Spinal cord (tissue), 9 donors: ENCODE measurements at regions not wholly inside any gene's neighbourhood (a gene's known extent, or its start where the extent isn't known, plus 50 kb on each side); places are given as distances from the start of the nearest gene placed in this dataset.
"Not testable (repeated sequence)": the region's sequence is repeated elsewhere in the genome, so short reads cannot be mapped to it uniquely, and the experiment has no call there.

Source experiments
- DNase-seq, 6 donors: peaks; one replicate each; pipeline versions ENCODE4 v3.0.0 to v3.0.0-alpha.2; 2013 to 2015; ENCODE audit warnings: low spot score in 6 of 6, low read depth in 4 of 6
- H3K27ac ChIP-seq: one replicate; pipeline ENCODE4 v1.5.1; 2013; ENCODE audit warnings: low read depth, low read length, control low read depth
- H3K27me3 ChIP-seq: one replicate; pipeline ENCODE4 v1.6.1; 2013; ENCODE audit warnings: low read length; ENCODE audit not compliant: control insufficient read depth, insufficient read depth
- H3K36me3 ChIP-seq: one replicate; pipeline ENCODE4 v1.6.1; 2013; ENCODE audit warnings: low read length; ENCODE audit not compliant: control insufficient read depth, insufficient read depth
- H3K4me1 ChIP-seq: one replicate; pipeline ENCODE4 v1.6.1; 2013; ENCODE audit warnings: low read length; ENCODE audit not compliant: control insufficient read depth, insufficient read depth
- H3K4me3 ChIP-seq: one replicate; pipeline ENCODE4 v1.5.1; 2013; ENCODE audit warnings: low read depth, low read length, control low read depth
- H3K9me3 ChIP-seq: one replicate; pipeline ENCODE4 v1.6.1; 2013; ENCODE audit warnings: low read length; ENCODE audit not compliant: control insufficient read depth, insufficient read depth
- WGBS: methylation state at CpG from one replicate; pipeline ENCODE4 v1.1.5; 2013; ENCODE audit warnings: missing lambda C conversion rate; ENCODE audit not compliant: insufficient coverage; 5-methylcytosine and 5-hydroxymethylcytosine counted together
- donor health status: healthy.

- WGBS = no CpG with 5 or more reads among the region's 2 CpGs
- no peaks in the 10 kb centered on the region for H3K4me1 ChIP-seq
- no peaks in the 10 kb centered on the region for H3K36me3 ChIP-seq
- H3K27me3 ChIP-seq = no peaks in the 10 kb centered on the region
- no peak overlapping the region for H3K4me3 ChIP-seq
- H3K9me3 ChIP-seq = peaks cover 6% of the 10 kb centered on the region
- no peak overlapping the region for H3K27ac ChIP-seq
- no peak for DNase-seq
Measured at GRCh38 chr5:144634138-144634537, 463.5 kb downstream of the KCTD16 start.

DNA sequence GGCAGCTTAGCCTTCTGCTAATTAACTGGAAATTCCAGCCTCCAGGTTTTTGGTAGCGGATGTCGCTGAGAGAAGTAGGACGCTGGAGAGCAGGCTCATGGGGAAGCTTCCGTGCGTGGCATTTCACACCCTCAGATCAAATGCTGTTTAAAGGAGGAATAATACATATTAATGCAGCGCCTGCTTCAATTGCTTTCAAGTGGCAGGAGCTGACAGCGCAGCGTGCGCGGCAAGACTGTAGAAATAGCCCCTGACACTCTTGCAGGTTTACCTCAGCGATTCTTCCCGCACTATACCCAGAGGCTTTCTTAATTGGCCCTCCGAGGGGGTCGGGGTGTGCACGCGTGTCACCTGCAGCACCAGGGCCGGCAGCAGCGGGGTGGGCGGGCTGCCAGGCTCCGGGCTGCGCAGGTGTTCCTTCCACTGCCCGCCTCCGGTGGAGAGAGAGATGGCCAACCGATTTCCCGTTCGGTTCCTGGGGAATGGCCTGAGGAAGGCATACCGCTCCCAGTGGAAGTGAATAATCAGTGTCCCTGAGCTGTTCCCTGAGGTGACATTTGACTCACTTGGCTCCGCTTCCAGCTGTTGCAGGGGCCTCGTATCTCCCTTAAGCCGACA, 427.9 kb downstream of the KCTD16 start:
- Histone ChIP-seq H3K9me3 (no peaks in the 10 kb centered on the region), H3K27me3 (no peaks in the 10 kb centered on the region), H3K36me3 (no peaks in the 10 kb centered on the region), H3K4me3 (peak overlapping the region; percentile 31), H3K27ac (no peak overlapping the region), H3K4me1 (peaks cover 8% of the 10 kb centered on the region)
- 10% methylated on average over 25 of the region's 30 CpGs for WGBS
- DNase-seq = peak; percentile 14 to 84 (median 27)

GRCh38 chr5:144596517-144596916, 425.8 kb downstream of the KCTD16 start:
- Histone ChIP-seq H3K27ac (no peak overlapping the region), H3K27me3 (no peaks in the 10 kb centered on the region), H3K4me1 (peaks cover 8% of the 10 kb centered on the region), H3K36me3 (no peaks in the 10 kb centered on the region), H3K4me3 (no peak overlapping the region), H3K9me3 (no peaks in the 10 kb centered on the region)
- 90% methylated on average over 2 of the region's 2 CpGs for WGBS
- DNase-seq = no peak

- H3K27ac ChIP-seq = no peak overlapping the region
- DNase-seq = no peak
- no peaks in the 10 kb centered on the region for H3K9me3 ChIP-seq
- no peaks in the 10 kb centered on the region for H3K27me3 ChIP-seq
- 94% methylated on average over 23 of the region's 25 CpGs for WGBS
- no peaks in the 10 kb centered on the region for H3K36me3 ChIP-seq
- H3K4me3 ChIP-seq = no peak overlapping the region
- H3K4me1 ChIP-seq = peaks cover 8% of the 10 kb centered on the region
Measured at GRCh38 chr5:144594919-144595318, 424.2 kb downstream of the KCTD16 start.

DNA sequence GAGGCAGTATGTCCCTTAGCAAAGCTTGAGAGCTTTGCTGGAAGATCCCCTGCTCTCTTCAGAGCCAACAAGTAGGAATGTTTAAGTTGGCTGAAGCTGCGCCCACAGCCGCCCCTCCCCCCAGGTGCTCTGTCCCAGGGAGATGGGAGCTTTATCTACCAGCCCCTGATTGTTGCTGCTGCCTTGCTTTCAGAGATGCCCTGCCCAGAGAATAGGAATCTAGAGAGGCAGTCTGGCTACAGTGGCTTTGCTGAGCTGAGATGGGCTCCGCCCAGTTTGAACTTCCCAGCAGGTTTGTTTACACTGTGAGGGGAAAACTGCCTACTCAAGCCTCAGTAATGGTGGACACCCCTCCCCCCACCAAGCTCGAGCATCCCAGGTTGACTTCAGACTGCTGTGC, 423.6 kb downstream of the KCTD16 start:
- DNase-seq, H3K27me3 ChIP-seq: not testable (repeated sequence)
- WGBS = 65% methylated on average over 2 of the region's 4 CpGs

GRCh38 chr5:144585681-144586080, 415.0 kb downstream of the KCTD16 start:
- Histone ChIP-seq H3K4me1 (peaks cover 3% of the 10 kb centered on the region), H3K27me3 (no peaks in the 10 kb centered on the region), H3K4me3 (no peak overlapping the region), H3K9me3 (no peaks in the 10 kb centered on the region), H3K36me3 (no peaks in the 10 kb centered on the region), H3K27ac (no peak overlapping the region)
- DNase-seq = no peak
- WGBS = 30% methylated on average over 3 of the region's 5 CpGs

More for the DNA sequence above, 423.6 kb downstream of the KCTD16 start:
- not testable (repeated sequence) for H3K4me1 ChIP-seq, H3K27ac ChIP-seq, H3K4me3 ChIP-seq, H3K9me3 ChIP-seq, H3K36me3 ChIP-seq

DNA sequence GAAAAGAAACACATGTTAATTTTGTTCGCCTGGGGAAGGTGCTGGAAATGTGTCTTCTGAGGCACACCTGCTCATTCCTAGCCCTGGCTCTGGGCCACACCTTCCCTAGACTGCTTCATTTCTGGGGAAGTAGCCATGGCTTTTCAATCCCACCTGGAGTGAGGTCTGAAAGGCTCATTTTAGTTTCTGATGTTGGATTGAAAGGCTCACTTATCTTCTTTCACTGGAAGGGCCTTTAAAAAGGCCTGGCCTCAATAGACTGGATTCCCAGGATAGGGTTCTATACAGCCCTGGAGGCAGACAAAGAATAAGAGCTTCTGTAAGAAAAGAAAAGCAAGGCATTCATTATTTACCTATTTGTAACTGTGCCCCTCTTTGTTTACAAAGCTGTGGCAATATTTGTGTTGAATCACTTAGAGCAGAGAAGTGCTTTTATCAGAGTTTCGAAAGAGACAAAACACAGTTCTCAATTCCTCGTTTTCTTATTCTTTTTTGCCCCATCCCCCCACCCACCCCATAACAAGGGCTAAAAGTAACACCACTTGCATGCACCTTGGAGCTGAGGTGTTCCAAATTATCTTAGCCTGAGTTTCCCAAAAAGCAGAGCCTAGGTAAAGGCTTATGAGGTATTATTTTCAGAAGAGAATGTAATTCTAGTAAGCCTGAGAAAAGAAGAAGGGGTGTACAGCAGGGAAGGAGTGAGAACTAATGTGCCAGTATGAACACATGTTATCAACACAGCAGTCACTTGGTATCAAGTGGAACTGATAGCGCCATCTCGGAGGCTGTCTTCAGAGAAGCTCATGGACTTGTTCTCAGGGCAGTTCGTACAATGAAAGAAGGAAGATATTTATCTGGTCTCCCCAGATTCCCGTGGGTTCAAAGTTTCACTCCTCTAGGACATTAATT, 413.1 kb downstream of the KCTD16 start:
- Histone ChIP-seq H3K36me3 (no peaks in the 10 kb centered on the region), H3K27ac (no peak overlapping the region), H3K9me3 (no peaks in the 10 kb centered on the region), H3K4me3 (no peak overlapping the region), H3K4me1 (peaks cover 3% of the 10 kb centered on the region), H3K27me3 (no peaks in the 10 kb centered on the region)
- WGBS = 68% methylated on average over 6 of the region's 7 CpGs
- DNase-seq = peak in 2 of 6 donors; percentile 21

DNA sequence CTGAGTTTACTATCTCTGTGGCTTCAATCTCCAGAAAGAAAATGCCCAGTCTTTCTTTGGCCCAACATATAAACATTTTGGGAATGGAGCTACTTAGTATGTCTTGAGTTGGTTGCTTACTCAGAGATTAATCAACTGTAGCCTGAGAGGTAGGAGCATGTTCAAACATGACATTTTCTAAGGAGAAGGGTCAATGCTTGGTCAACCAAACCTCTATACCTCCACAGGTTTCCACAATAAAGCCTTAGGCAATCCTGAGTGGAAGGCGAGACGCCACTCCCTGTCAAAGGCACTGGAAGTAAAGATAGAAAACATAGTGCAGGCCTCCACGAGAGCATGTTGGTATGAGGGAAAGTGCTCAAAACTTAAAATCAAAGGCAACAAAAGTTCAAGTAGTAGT, 411.4 kb downstream of the KCTD16 start:
- H3K4me3 ChIP-seq = no peak overlapping the region
- H3K9me3 ChIP-seq = no peaks in the 10 kb centered on the region
- DNase-seq = no peak
- H3K36me3 ChIP-seq = no peaks in the 10 kb centered on the region
- H3K27ac ChIP-seq = no peak overlapping the region
- H3K27me3 ChIP-seq = no peaks in the 10 kb centered on the region
- WGBS = no CpG with 5 or more reads among the region's 3 CpGs
- H3K4me1 ChIP-seq = peaks cover 3% of the 10 kb centered on the region

GRCh38 chr5:144581044-144581443, 410.4 kb downstream of the KCTD16 start:
- no peaks in the 10 kb centered on the region for H3K27me3 ChIP-seq
- no peak for DNase-seq
- no peaks in the 10 kb centered on the region for H3K36me3 ChIP-seq
- no peaks in the 10 kb centered on the region for H3K9me3 ChIP-seq
- 88% methylated on average over 6 of the region's 9 CpGs for WGBS
- H3K4me3 ChIP-seq = no peak overlapping the region
- H3K27ac ChIP-seq = no peak overlapping the region
- peaks cover 3% of the 10 kb centered on the region for H3K4me1 ChIP-seq

GRCh38 chr5:144577676-144578075, 407.0 kb downstream of the KCTD16 start:
- no peak overlapping the region for H3K4me3 ChIP-seq
- WGBS = no CpG with 5 or more reads among the region's 3 CpGs
- no peaks in the 10 kb centered on the region for H3K36me3 ChIP-seq
- no peaks in the 10 kb centered on the region for H3K9me3 ChIP-seq
- H3K4me1 ChIP-seq = no peaks in the 10 kb centered on the region
- H3K27me3 ChIP-seq = no peaks in the 10 kb centered on the region
- no peak overlapping the region for H3K27ac ChIP-seq
- DNase-seq = no peak
